ENCODE measurements at regions not wholly inside any gene's neighbourhood (a gene's known extent, or its start where the extent isn't known, plus 50 kb on each side); places are given as distances from the start of the nearest gene placed in this dataset.

- H3K4me3 Mint-ChIP-seq: no peak overlapping the region
- DNase-seq (ENCODE audit: low spot score) (no peak), ATAC-seq (no peak)
- POLR2A ChIA-PET: no interaction called here
- H3K36me3 Mint-ChIP-seq: no peaks in the 10 kb centered on the region
- H3K27ac Mint-ChIP-seq: no peak overlapping the region
- TF ChIP-seq E2F4 (CRISPR knock-in tag; IDR thresholded peaks at IDR 0.05; ENCODE audit: borderline replicate concordance, low read depth) (no peak), TP53 (CRISPR knock-in tag; IDR thresholded peaks at IDR 0.05) (no peak), MXD4 (CRISPR knock-in tag; IDR thresholded peaks at IDR 0.05; ENCODE audit: borderline replicate concordance) (no peak), PRRX2 (CRISPR knock-in tag; IDR thresholded peaks at IDR 0.05) (no peak), ZNF232 (CRISPR knock-in tag; IDR thresholded peaks at IDR 0.05) (no peak)
- CTCF ChIA-PET: no interaction called here
- no peaks in the 10 kb centered on the region for H3K27me3 Mint-ChIP-seq (ENCODE audit: low read depth)
- H3K4me1 Mint-ChIP-seq: no peaks in the 10 kb centered on the region
- H3K9me3 Mint-ChIP-seq: no peaks in the 10 kb centered on the region
Observed at GRCh38 chr5:63719147-63719546, 243.1 kb downstream of the HTR1A start.

- TF ChIP-seq E2F5 (CRISPR knock-in tag; IDR thresholded peaks at IDR 0.05) (no peak), MYBL2 (CRISPR knock-in tag; IDR thresholded peaks at IDR 0.05) (no peak), ZNF317 (CRISPR knock-in tag; IDR thresholded peaks at IDR 0.05; ENCODE audit: borderline replicate concordance, low read depth) (no peak), ZNF671 (CRISPR knock-in tag; IDR thresholded peaks at IDR 0.05) (no peak), CREM (CRISPR knock-in tag; IDR thresholded peaks at IDR 0.05) (no peak), NFATC4 (CRISPR knock-in tag; IDR thresholded peaks at IDR 0.05) (no peak), IRF2 (CRISPR knock-in tag; IDR thresholded peaks at IDR 0.05; ENCODE audit: borderline replicate concordance, low read depth) (no peak), ZBTB43 (CRISPR knock-in tag; IDR thresholded peaks at IDR 0.05) (no peak), ETV6 (CRISPR knock-in tag; IDR thresholded peaks at IDR 0.05) (no peak), KAT7 (CRISPR knock-in tag; IDR thresholded peaks at IDR 0.05; ENCODE audit: borderline replicate concordance) (no peak), JUN (CRISPR knock-in tag; IDR thresholded peaks at IDR 0.05) (no peak), ZNF138 (CRISPR knock-in tag; conservative IDR thresholded peaks at IDR 0.05) (no peak), FOXK1 (CRISPR knock-in tag; IDR thresholded peaks at IDR 0.05) (no peak), NFE2L1 (CRISPR knock-in tag; IDR thresholded peaks at IDR 0.05) (no peak), GRHL2 (CRISPR knock-in tag; IDR thresholded peaks at IDR 0.05; ENCODE audit: insufficient replicate concordance, severe bottlenecking) (no peak), ARID4B (CRISPR knock-in tag; IDR thresholded peaks at IDR 0.05; ENCODE audit: borderline replicate concordance) (no peak), SMAD3 (CRISPR knock-in tag; IDR thresholded peaks at IDR 0.05; ENCODE audit: borderline replicate concordance) (no peak), USF2 (CRISPR knock-in tag; IDR thresholded peaks at IDR 0.05) (no peak), CREB1 (CRISPR knock-in tag; IDR thresholded peaks at IDR 0.05) (no peak)
- no peaks in the 10 kb centered on the region for H3K9me3 Mint-ChIP-seq
Observed at GRCh38 chr5:63700241-63700640, 262.0 kb downstream of the HTR1A start.

More at GRCh38 chr5:63700241-63700640, 262.0 kb downstream of the HTR1A start:
- no peaks in the 10 kb centered on the region for H3K27me3 Mint-ChIP-seq (ENCODE audit: low read depth)
- H3K36me3 Mint-ChIP-seq: no peaks in the 10 kb centered on the region
- ChIA-PET POLR2A (no interaction called here), CTCF (no interaction called here)
- no peak overlapping the region for H3K27ac Mint-ChIP-seq
- no peak for ATAC-seq
- no peak for DNase-seq (ENCODE audit: low spot score)
- no peak overlapping the region for H3K4me3 Mint-ChIP-seq
- no peaks in the 10 kb centered on the region for H3K4me1 Mint-ChIP-seq
